CD4-positive, alpha-beta T cell (primary cell): ENCODE measurements at regions not wholly inside any gene's neighbourhood (a gene's known extent, or its start where the extent isn't known, plus 50 kb on each side); places are given as distances from the start of the nearest gene placed in this dataset.

Experiments
- ATAC-seq: fragments of 200-7000 bp; cut with Tn5 transposase; one replicate; pipeline ENCODE4 v1.10.0; 2022; ENCODE audit warnings: mild to moderate bottlenecking; ENCODE audit not compliant: poor library complexity
- CTCF ChIA-PET: fragments of 350-600 bp; sonication (Branson Sonifier 250); formaldehyde crosslinking; loops from one replicate; lab custom pipeline; 2021; ENCODE audit warnings: antibody characterized with exemption, inconsistent platforms; lab: Charles Lee
- POLR2A ChIA-PET: fragments of 350-600 bp; sonication (Branson Sonifier 250); formaldehyde crosslinking; loops from one replicate; lab custom pipeline; 2021; ENCODE audit warnings: antibody characterized with exemption, inconsistent platforms; lab: Charles Lee
- DNase-seq, 14 experiments: peaks; one replicate each; pipeline ENCODE4 v3.0.0-alpha.2; 2013 to 2020; ENCODE audit warnings: mixed read lengths in 2 of 14
- H3K27ac ChIP-seq, 2 donors: one replicate each; pipeline versions ENCODE4 v1.5.1 to v1.7.0; 2013; ENCODE audit warnings: low read length in 2 of 2, low read depth in 1 of 2, mild to moderate bottlenecking in 1 of 2
- H3K27me3 ChIP-seq, 2 experiments: 1 replicate in 1 of 2; 2 replicates in 1 of 2; pipeline versions ENCODE4 v1.6.1 to v1.7.0; 2013; ENCODE audit warnings: low read length in 2 of 2, control low read depth in 1 of 2, mild to moderate bottlenecking in 1 of 2, moderate library complexity in 1 of 2; ENCODE audit not compliant: insufficient read depth in 2 of 2, control insufficient read depth in 1 of 2
- H3K36me3 ChIP-seq: one replicate; pipeline ENCODE4 v1.6.1; 2013; ENCODE audit warnings: low read length, control low read depth; ENCODE audit not compliant: insufficient read depth
- H3K4me1 ChIP-seq: one replicate; pipeline ENCODE4 v1.6.1; 2013; ENCODE audit warnings: low read length, control low read depth; ENCODE audit not compliant: insufficient read depth
- H3K4me3 ChIP-seq: one replicate; pipeline ENCODE4 v1.5.1; 2013; ENCODE audit warnings: mild to moderate bottlenecking, low read length, moderate library complexity
- H3K9me3 ChIP-seq, 2 experiments: 1 replicate in 1 of 2; 2 replicates in 1 of 2; pipeline versions ENCODE4 v1.6.1 to v1.7.0; 2013; ENCODE audit warnings: low read length in 2 of 2, mild to moderate bottlenecking in 2 of 2, control low read depth in 1 of 2, moderate library complexity in 1 of 2; ENCODE audit not compliant: control insufficient read depth in 1 of 2, insufficient read depth in 1 of 2
- H3K27ac Mint-ChIP-seq: one replicate; pipeline ENCODE4 v1.8.0; 2020; ENCODE audit warnings: mixed read lengths
- H3K27me3 Mint-ChIP-seq: one replicate; pipeline ENCODE4 v1.8.0; 2021; ENCODE audit warnings: mixed read lengths
- H3K36me3 Mint-ChIP-seq: one replicate; pipeline ENCODE4 v1.8.0; 2021; ENCODE audit warnings: low read depth, mixed read lengths
- H3K4me1 Mint-ChIP-seq: one replicate; pipeline ENCODE4 v1.8.0; 2021; ENCODE audit warnings: low read depth, mixed read lengths
- H3K4me3 Mint-ChIP-seq: one replicate; pipeline ENCODE4 v1.8.0; 2020; ENCODE audit warnings: mild to moderate bottlenecking, mixed read lengths
- H3K9me3 Mint-ChIP-seq: one replicate; pipeline ENCODE4 v1.8.0; 2020; ENCODE audit warnings: mixed read lengths
- CTCF ChIP-seq: fragments of 200-600 bp; IDR thresholded peaks from one replicate; pipeline ENCODE4 v1.8.0; 2022; ENCODE audit warnings: antibody characterized with exemption, mild to moderate bottlenecking
- intact Hi-C, 2 experiments: fragments of 100-400 bp; cut with DNase I in 1 of 2; cut with micrococcal nuclease in 1 of 2; formaldehyde crosslinking; loops; one replicate each; pipeline versions ENCODE4 v1.15.1 to v1.9.0; 2023 to 2025; cut with DNase I, micrococcal nuclease

GRCh38 chrX:9091258-9091657 is 57.3 kb upstream of the FAM9B start:
- Histone ChIP-seq H3K9me3 (no peaks in the 10 kb centered on the region), H3K27ac (no peak overlapping the region), H3K4me3 (no peak overlapping the region), H3K36me3 (no peaks in the 10 kb centered on the region), H3K4me1 (no peaks in the 10 kb centered on the region), H3K27me3 (no peaks in the 10 kb centered on the region)
- DNase-seq (peak in 2 of 14 experiments; percentile 24), ATAC-seq (no peak)
- H3K4me3 Mint-ChIP-seq = no peak overlapping the region
- intact Hi-C loops = no loop called here
- peaks cover 9% of the 10 kb centered on the region for H3K4me1 Mint-ChIP-seq
- TF ChIP-seq CTCF = no peak
- no peaks in the 10 kb centered on the region for H3K27me3 Mint-ChIP-seq
- ChIA-PET CTCF (no interaction called here), POLR2A (no interaction called here)
- peaks cover 2% of the 10 kb centered on the region for H3K9me3 Mint-ChIP-seq
- H3K27ac Mint-ChIP-seq = no peak overlapping the region
- H3K36me3 Mint-ChIP-seq = no peaks in the 10 kb centered on the region

- Mint-ChIP-seq H3K27ac (no peak overlapping the region), H3K4me1 (no peaks in the 10 kb centered on the region), H3K9me3 (no peaks in the 10 kb centered on the region), H3K27me3 (no peaks in the 10 kb centered on the region), H3K36me3 (no peaks in the 10 kb centered on the region), H3K4me3 (no peak overlapping the region)
- ChIA-PET CTCF (no interaction called here), POLR2A (no interaction called here)
- Histone ChIP-seq H3K27me3 (no peaks in the 10 kb centered on the region), H3K36me3 (no peaks in the 10 kb centered on the region), H3K4me1 (no peaks in the 10 kb centered on the region), H3K27ac (no peak overlapping the region), H3K9me3 (no peaks in the 10 kb centered on the region), H3K4me3 (no peak overlapping the region)
- no peak for TF ChIP-seq CTCF
- ATAC-seq (no peak), DNase-seq (no peak)
- intact Hi-C loops = no loop called here
Measured at GRCh38 chrX:9102956-9103355, 69.0 kb upstream of the FAM9B start.

- no peak overlapping the region for H3K27ac Mint-ChIP-seq
- H3K4me3 ChIP-seq = no peak overlapping the region
- ChIA-PET POLR2A (no interaction called here), CTCF (no interaction called here)
- H3K27me3 Mint-ChIP-seq = no peaks in the 10 kb centered on the region
- TF ChIP-seq CTCF = no peak
- no peaks in the 10 kb centered on the region for H3K4me1 ChIP-seq
- H3K36me3 Mint-ChIP-seq = no peaks in the 10 kb centered on the region
- H3K4me3 Mint-ChIP-seq = no peak overlapping the region
- no peaks in the 10 kb centered on the region for H3K27me3 ChIP-seq
- no peaks in the 10 kb centered on the region for H3K36me3 ChIP-seq
- H3K4me1 Mint-ChIP-seq = no peaks in the 10 kb centered on the region
- intact Hi-C loops = no loop called here
- ATAC-seq (no peak), DNase-seq (no peak)
- H3K27ac ChIP-seq = no peak overlapping the region
- H3K9me3 Mint-ChIP-seq = no peaks in the 10 kb centered on the region
- H3K9me3 ChIP-seq = no peaks in the 10 kb centered on the region
Measured at GRCh38 chrX:9108054-9108453, 74.1 kb upstream of the FAM9B start.
